Spleen (tissue), 11 donors: ENCODE measurements at regions not wholly inside any gene's neighbourhood (a gene's known extent, or its start where the extent isn't known, plus 50 kb on each side); places are given as distances from the start of the nearest gene placed in this dataset.
"Not testable (repeated sequence)": the region's sequence is repeated elsewhere in the genome, so short reads cannot be mapped to it uniquely, and the experiment has no call there.

Experiments
- DNase-seq: peaks from one replicate; pipeline ENCODE4 v3.0.0-alpha.2; 2020
- H3K27ac ChIP-seq, 8 donors: fragments of 200-600 bp; sonication (generic) in 7 of 8; 1 replicate in 4 of 8; 2 replicates in 4 of 8; pipeline versions ENCODE4 v1.5.0 to v1.8.0; 2016 to 2021; ENCODE audit warnings: inconsistent platforms in 4 of 8, mild to moderate bottlenecking in 4 of 8, moderate library complexity in 1 of 8
- H3K27me3 ChIP-seq, 7 donors: fragments of 200-600 bp; sonication (generic) in 6 of 7; replicated peaks in 1 of 7; 1 replicate in 4 of 7; 2 replicates in 3 of 7; pipeline versions ENCODE4 v1.5.0 to v1.8.0; 2016 to 2021; ENCODE audit warnings: inconsistent platforms in 3 of 7, mild to moderate bottlenecking in 1 of 7
- H3K36me3 ChIP-seq, 6 donors: fragments of 200-600 bp; sonication (generic) in 5 of 6; 1 replicate in 4 of 6; 2 replicates in 2 of 6; pipeline versions ENCODE4 v1.5.0 to v1.8.0; 2016 to 2021; ENCODE audit warnings: inconsistent platforms in 2 of 6
- H3K4me1 ChIP-seq, 6 donors: fragments of 200-600 bp; sonication (generic) in 5 of 6; 1 replicate in 3 of 6; 2 replicates in 3 of 6; pipeline versions ENCODE4 v1.5.0 to v1.8.0; 2016 to 2021; ENCODE audit warnings: inconsistent platforms in 3 of 6
- H3K4me3 ChIP-seq, 8 donors: fragments of 200-600 bp; sonication (generic) in 7 of 8; 1 replicate in 4 of 8; 2 replicates in 4 of 8; pipeline versions ENCODE4 v1.5.0 to v1.8.0; 2016 to 2021; ENCODE audit warnings: inconsistent platforms in 4 of 8, mild to moderate bottlenecking in 4 of 8, moderate library complexity in 2 of 8
- H3K9me3 ChIP-seq, 8 donors: fragments of 200-600 bp; sonication (generic) in 7 of 8; 1 replicate in 4 of 8; 2 replicates in 4 of 8; pipeline versions ENCODE4 v1.5.0 to v1.8.0; 2016 to 2021; ENCODE audit warnings: inconsistent platforms in 4 of 8
- WGBS, 5 donors: extraction: QIAGEN DNeasy Blood & Tissue Kit in 3 of 5; methylation state at CpG; one replicate each; pipeline versions ENCODE4 v1.1.5 to v1.1.7; 2013 to 2018; 5-methylcytosine and 5-hydroxymethylcytosine counted together
- intact Hi-C: fragments of 100-400 bp; cut with DNase I; formaldehyde crosslinking; loops from one replicate; pipeline ENCODE4 v1.15.0; 2023; ENCODE audit warnings: low total_unique reads
- donor health status: healthy with polysubstance abuse.
- donor health status: DM: no; HTN: no; CAD: no; lungs with moderate emphysema.
- donor health status: DM: no; HTN: no; CAD: no.
- donor health status: Bipolar disorder and iron deficiency.
- donor health status: healthy.
- donor health status: DM: no; HTN: no; CAD: no.
- donor health status: DM: yes; HTN: yes; CAD: no.

- intact Hi-C loops, H3K9me3 ChIP-seq, H3K4me3 ChIP-seq, H3K36me3 ChIP-seq, H3K27me3 ChIP-seq, H3K27ac ChIP-seq, H3K4me1 ChIP-seq, DNase-seq: not testable (repeated sequence)
- no CpG with 5 or more reads among the region's 2 CpGs for WGBS, 5 donors
These were observed 51.4 kb upstream of the GOLGA8O start for GRCh38 chr15:32506787-32507186.

GRCh38 chr15:32505633-32506032 lies 50.2 kb upstream of the GOLGA8O start:
- H3K27me3 ChIP-seq, H3K9me3 ChIP-seq, H3K36me3 ChIP-seq, H3K27ac ChIP-seq, DNase-seq, intact Hi-C loops, H3K4me1 ChIP-seq, H3K4me3 ChIP-seq: not testable (repeated sequence)
- no CpG with 5 or more reads among the region's 4 CpGs for WGBS, 5 donors
